ENCODE measurements at regions not wholly inside any gene's neighbourhood (a gene's known extent, or its start where the extent isn't known, plus 50 kb on each side); places are given as distances from the start of the nearest gene placed in this dataset.
"Not testable (repeated sequence)": the region's sequence is repeated elsewhere in the genome, so short reads cannot be mapped to it uniquely, and the experiment has no call there.

GRCh38 chr15:98083203-98083910, 122.9 kb downstream of the ARRDC4 start:
- ATAC-seq (ENCODE audit: low read depth): no peak
- H3K4me3 ChIP-seq (ENCODE audit: severe bottlenecking): no peak overlapping the region
- H3K9me3 ChIP-seq (ENCODE audit: severe bottlenecking): no peaks in the 10 kb centered on the region

GRCh38 chr15:98085003-98085639, 124.6 kb downstream of the ARRDC4 start:
- H3K4me3 ChIP-seq (ENCODE audit: severe bottlenecking): no peak overlapping the region
- no peak overlapping the region for H3K27ac ChIP-seq (ENCODE audit: poor library complexity, severe bottlenecking)
- TF ChIP-seq, protein P1, sequence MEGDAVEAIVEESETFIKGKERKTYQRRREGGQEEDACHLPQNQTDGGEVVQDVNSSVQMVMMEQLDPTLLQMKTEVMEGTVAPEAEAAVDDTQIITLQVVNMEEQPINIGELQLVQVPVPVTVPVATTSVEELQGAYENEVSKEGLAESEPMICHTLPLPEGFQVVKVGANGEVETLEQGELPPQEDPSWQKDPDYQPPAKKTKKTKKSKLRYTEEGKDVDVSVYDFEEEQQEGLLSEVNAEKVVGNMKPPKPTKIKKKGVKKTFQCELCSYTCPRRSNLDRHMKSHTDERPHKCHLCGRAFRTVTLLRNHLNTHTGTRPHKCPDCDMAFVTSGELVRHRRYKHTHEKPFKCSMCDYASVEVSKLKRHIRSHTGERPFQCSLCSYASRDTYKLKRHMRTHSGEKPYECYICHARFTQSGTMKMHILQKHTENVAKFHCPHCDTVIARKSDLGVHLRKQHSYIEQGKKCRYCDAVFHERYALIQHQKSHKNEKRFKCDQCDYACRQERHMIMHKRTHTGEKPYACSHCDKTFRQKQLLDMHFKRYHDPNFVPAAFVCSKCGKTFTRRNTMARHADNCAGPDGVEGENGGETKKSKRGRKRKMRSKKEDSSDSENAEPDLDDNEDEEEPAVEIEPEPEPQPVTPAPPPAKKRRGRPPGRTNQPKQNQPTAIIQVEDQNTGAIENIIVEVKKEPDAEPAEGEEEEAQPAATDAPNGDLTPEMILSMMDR (IDR thresholded peaks at IDR 0.05; ENCODE audit: poor library complexity, severe bottlenecking): peak; percentile 95
- no peaks in the 10 kb centered on the region for H3K9me3 ChIP-seq (ENCODE audit: severe bottlenecking)
- no peaks in the 10 kb centered on the region for H3K4me1 ChIP-seq (ENCODE audit: insufficient read depth, poor library complexity, severe bottlenecking)
- DNase-seq (ENCODE audit: low spot score) (no peak), ATAC-seq (ENCODE audit: low read depth) (peak; percentile 30; the same call in 1 of the 3 replicates)
- H3K36me3 ChIP-seq (ENCODE audit: low read depth): no peaks in the 10 kb centered on the region
- no peaks in the 10 kb centered on the region for H3K27me3 ChIP-seq (ENCODE audit: insufficient read depth, poor library complexity, severe bottlenecking)

More at GRCh38 chr15:98083203-98083910, 122.9 kb downstream of the ARRDC4 start:
- no peak for DNase-seq (ENCODE audit: low spot score)
- no peaks in the 10 kb centered on the region for H3K36me3 ChIP-seq (ENCODE audit: low read depth)
- TF ChIP-seq, protein P1 (IDR thresholded peaks at IDR 0.05; ENCODE audit: poor library complexity, severe bottlenecking): no peak
- H3K4me1 ChIP-seq (ENCODE audit: insufficient read depth, poor library complexity, severe bottlenecking): no peaks in the 10 kb centered on the region
- no peaks in the 10 kb centered on the region for H3K27me3 ChIP-seq (ENCODE audit: insufficient read depth, poor library complexity, severe bottlenecking)
- no peak overlapping the region for H3K27ac ChIP-seq (ENCODE audit: poor library complexity, severe bottlenecking)

DNA sequence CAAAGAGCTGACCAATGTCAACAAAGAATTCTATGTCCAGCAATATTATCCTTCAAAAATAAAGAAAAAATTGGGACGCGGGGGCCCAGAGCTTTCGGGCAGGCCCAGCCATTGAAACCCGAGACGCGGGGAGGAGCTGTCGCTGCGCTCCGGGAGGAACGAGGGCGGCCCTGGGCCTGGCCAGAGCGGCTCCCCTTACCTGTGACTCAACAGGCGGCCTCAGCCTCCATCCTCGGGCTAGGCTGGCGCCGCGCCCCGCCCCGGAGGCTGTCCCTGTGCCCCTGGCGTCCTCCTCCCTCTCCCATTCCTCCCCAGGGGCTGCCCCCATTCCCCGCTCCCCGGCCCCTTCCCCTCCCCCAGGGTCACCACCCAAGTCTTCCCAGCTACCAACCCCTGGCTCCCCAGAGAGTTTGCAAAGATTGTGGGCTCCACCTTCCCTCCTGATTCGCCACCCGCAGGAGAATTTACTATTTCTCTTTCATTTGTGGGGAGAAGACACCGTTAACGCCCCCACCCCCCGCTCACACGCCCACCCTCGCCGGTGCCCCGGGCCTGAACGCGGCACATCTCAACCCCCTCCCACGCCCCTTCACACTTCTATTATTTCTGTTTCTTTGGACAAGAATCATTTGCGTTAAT, 127.9 kb downstream of the ARRDC4 start:
- not testable (repeated sequence) for DNase-seq (ENCODE audit: low spot score); H3K27ac ChIP-seq (ENCODE audit: poor library complexity, severe bottlenecking); H3K9me3 ChIP-seq (ENCODE audit: severe bottlenecking); H3K27me3 ChIP-seq (ENCODE audit: insufficient read depth, poor library complexity, severe bottlenecking); H3K4me3 ChIP-seq (ENCODE audit: severe bottlenecking); H3K36me3 ChIP-seq (ENCODE audit: low read depth); H3K4me1 ChIP-seq (ENCODE audit: insufficient read depth, poor library complexity, severe bottlenecking)
- peak; percentile 100 for ATAC-seq (ENCODE audit: low read depth)

GRCh38 chr15:98089352-98089751, 128.8 kb downstream of the ARRDC4 start:
- ATAC-seq (ENCODE audit: low read depth); H3K27me3 ChIP-seq (ENCODE audit: insufficient read depth, poor library complexity, severe bottlenecking); DNase-seq (ENCODE audit: low spot score); H3K36me3 ChIP-seq (ENCODE audit: low read depth); H3K4me3 ChIP-seq (ENCODE audit: severe bottlenecking); H3K27ac ChIP-seq (ENCODE audit: poor library complexity, severe bottlenecking); H3K4me1 ChIP-seq (ENCODE audit: insufficient read depth, poor library complexity, severe bottlenecking); H3K9me3 ChIP-seq (ENCODE audit: severe bottlenecking): not testable (repeated sequence)

- H3K27ac ChIP-seq (ENCODE audit: poor library complexity, severe bottlenecking); ATAC-seq (ENCODE audit: low read depth); H3K4me3 ChIP-seq (ENCODE audit: severe bottlenecking); H3K4me1 ChIP-seq (ENCODE audit: insufficient read depth, poor library complexity, severe bottlenecking); H3K36me3 ChIP-seq (ENCODE audit: low read depth); H3K27me3 ChIP-seq (ENCODE audit: insufficient read depth, poor library complexity, severe bottlenecking); H3K9me3 ChIP-seq (ENCODE audit: severe bottlenecking); DNase-seq (ENCODE audit: low spot score): not testable (repeated sequence)
Measured at GRCh38 chr15:98097986-98098385, 137.5 kb downstream of the ARRDC4 start.

DNA sequence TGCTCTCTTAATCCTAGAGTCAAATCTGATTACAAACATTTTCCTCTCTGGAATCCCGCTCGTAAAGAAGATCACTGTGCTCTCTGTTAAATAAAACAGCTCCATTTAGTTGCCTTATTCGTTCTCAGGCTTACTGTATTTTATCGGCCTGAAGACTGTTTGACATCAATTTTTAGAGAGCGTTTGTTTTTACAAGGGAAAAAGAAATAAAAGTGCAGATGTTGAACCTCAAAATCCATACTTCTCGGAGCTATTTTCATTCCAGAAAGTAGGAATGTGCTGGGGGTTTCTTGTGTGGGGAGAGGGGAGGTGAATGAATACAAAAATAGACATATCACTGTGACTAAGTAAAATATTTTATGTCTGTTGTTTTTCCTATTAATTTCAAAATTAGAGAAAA, 140.1 kb downstream of the ARRDC4 start:
- H3K27ac ChIP-seq (ENCODE audit: poor library complexity, severe bottlenecking); H3K9me3 ChIP-seq (ENCODE audit: severe bottlenecking); H3K27me3 ChIP-seq (ENCODE audit: insufficient read depth, poor library complexity, severe bottlenecking); H3K36me3 ChIP-seq (ENCODE audit: low read depth); H3K4me1 ChIP-seq (ENCODE audit: insufficient read depth, poor library complexity, severe bottlenecking); H3K4me3 ChIP-seq (ENCODE audit: severe bottlenecking); DNase-seq (ENCODE audit: low spot score); ATAC-seq (ENCODE audit: low read depth): not testable (repeated sequence)
